Common myeloid progenitor, CD34-positive (primary cell): ENCODE measurements at regions not wholly inside any gene's neighbourhood (a gene's known extent, or its start where the extent isn't known, plus 50 kb on each side); places are given as distances from the start of the nearest gene placed in this dataset.
"Not testable (repeated sequence)": the region's sequence is repeated elsewhere in the genome, so short reads cannot be mapped to it uniquely, and the experiment has no call there.

ENCODE experiments used
- CTCF ChIA-PET: fragments of 350-600 bp; sonication (Branson Sonifier 250); formaldehyde crosslinking; loops from one replicate; lab custom pipeline; 2021; ENCODE audit warnings: antibody characterized with exemption; lab: Charles Lee
- POLR2A ChIA-PET: fragments of 350-600 bp; sonication (Branson Sonifier 250); formaldehyde crosslinking; loops from one replicate; lab custom pipeline; 2021; ENCODE audit warnings: antibody characterized with exemption; lab: Charles Lee
- DNase-seq, 3 donors: peaks; one replicate each; pipeline versions ENCODE4 v3.0.0 to v3.0.0-alpha.2; 2013
- H3K27ac ChIP-seq, 2 experiments: 1 replicate in 1 of 2; 2 replicates in 1 of 2; pipeline ENCODE4 v1.7.0; 2013; ENCODE audit warnings: inconsistent platforms in 2 of 2, low read length in 2 of 2, mild to moderate bottlenecking in 2 of 2, low read depth in 1 of 2, moderate library complexity in 1 of 2; ENCODE audit not compliant: severe bottlenecking in 2 of 2, insufficient read depth in 1 of 2, poor library complexity in 1 of 2
- H3K27me3 ChIP-seq, 5 experiments: replicated peaks in 2 of 5; 1 replicate in 3 of 5; 2 replicates in 2 of 5; pipeline versions ENCODE4 v1.6.1 to v1.7.0; 2013; ENCODE audit warnings: low read length in 4 of 5, mild to moderate bottlenecking in 2 of 5, moderate library complexity in 2 of 5, inconsistent platforms in 1 of 5; ENCODE audit not compliant: insufficient read depth in 5 of 5, control insufficient read depth in 4 of 5
- H3K36me3 ChIP-seq, 4 experiments: 1 replicate in 2 of 4; 2 replicates in 2 of 4; pipeline versions ENCODE4 v1.6.1 to v1.7.0; 2013; ENCODE audit warnings: low read length in 3 of 4, control low read depth in 1 of 4, mild to moderate bottlenecking in 1 of 4; ENCODE audit not compliant: control insufficient read depth in 4 of 4, insufficient read depth in 4 of 4
- H3K4me1 ChIP-seq, 4 experiments: 1 replicate in 3 of 4; 2 replicates in 1 of 4; pipeline versions ENCODE4 v1.6.1 to v1.7.1; 2013; ENCODE audit warnings: low read length in 3 of 4, mild to moderate bottlenecking in 3 of 4, control low read depth in 1 of 4, inconsistent platforms in 1 of 4, moderate library complexity in 1 of 4; ENCODE audit not compliant: control insufficient read depth in 4 of 4, insufficient read depth in 4 of 4; ENCODE audit errors: control extremely low read depth in 1 of 4
- H3K4me3 ChIP-seq, 7 experiments: 1 replicate in 4 of 7; 2 replicates in 3 of 7; pipeline versions ENCODE4 v1.5.1 to v1.7.0; 2013; ENCODE audit warnings: mild to moderate bottlenecking in 7 of 7, low read length in 6 of 7, moderate library complexity in 6 of 7, inconsistent platforms in 2 of 7, low read depth in 2 of 7, control low read depth in 1 of 7; ENCODE audit not compliant: insufficient read depth in 4 of 7, control insufficient read depth in 1 of 7; ENCODE audit errors: extremely low read depth in 1 of 7
- H3K9me3 ChIP-seq, 5 experiments: 1 replicate in 4 of 5; 2 replicates in 1 of 5; pipeline versions ENCODE4 v1.6.1 to v1.7.1; 2013; ENCODE audit warnings: low read length in 4 of 5, mild to moderate bottlenecking in 2 of 5, inconsistent platforms in 1 of 5, low read depth in 1 of 5, moderate library complexity in 1 of 5; ENCODE audit not compliant: control insufficient read depth in 4 of 5, insufficient read depth in 2 of 5; ENCODE audit errors: control extremely low read depth in 1 of 5
- WGBS: methylation state at CpG from one replicate; pipeline ENCODE4 v1.1.5; 2013; ENCODE audit not compliant: insufficient coverage; 5-methylcytosine and 5-hydroxymethylcytosine counted together

GRCh38 chr15:77861997-77862635, 215.4 kb downstream of the TBC1D2B start:
- H3K4me3 ChIP-seq, H3K4me1 ChIP-seq, DNase-seq, H3K27ac ChIP-seq, POLR2A ChIA-PET, H3K27me3 ChIP-seq, H3K36me3 ChIP-seq, H3K9me3 ChIP-seq, CTCF ChIA-PET: not testable (repeated sequence)
- 96% methylated on average over 7 of the region's 10 CpGs for WGBS

- ChIA-PET POLR2A (no interaction called here), CTCF (no interaction called here)
- H3K4me3 ChIP-seq: no peak overlapping the region
- H3K27me3 ChIP-seq: peaks cover 0 to 2% (median 0%) of the 10 kb centered on the region in 5 experiments
- no peak for DNase-seq
- H3K9me3 ChIP-seq: no peaks in the 10 kb centered on the region
- peaks cover 0 to 4% (median 2%) of the 10 kb centered on the region in 4 experiments for H3K4me1 ChIP-seq
- H3K36me3 ChIP-seq: no peaks in the 10 kb centered on the region
- H3K27ac ChIP-seq: no peak overlapping the region
- WGBS: 99% methylated on average over 9 of the region's 10 CpGs
Measured at GRCh38 chr15:77860071-77860691, 217.3 kb downstream of the TBC1D2B start.

GRCh38 chr15:77859491-77860060, 217.9 kb downstream of the TBC1D2B start:
- CTCF ChIA-PET: no interaction called here
- WGBS: 75% methylated on average over 2 of the region's 2 CpGs

GRCh38 chr15:77858792-77859490, 218.6 kb downstream of the TBC1D2B start:
- peaks cover 0 to 4% (median 2%) of the 10 kb centered on the region in 4 experiments for H3K4me1 ChIP-seq
- peaks cover 0 to 2% (median 0%) of the 10 kb centered on the region in 5 experiments for H3K27me3 ChIP-seq
- ChIA-PET CTCF (no interaction called here), POLR2A (no interaction called here)
- no peaks in the 10 kb centered on the region for H3K9me3 ChIP-seq
- 69% methylated on average over 8 of the region's 11 CpGs for WGBS
- DNase-seq: peak in 2 of 3 donors; percentile 38 to 39
- no peak overlapping the region for H3K4me3 ChIP-seq
- H3K27ac ChIP-seq: no peak overlapping the region
- no peaks in the 10 kb centered on the region for H3K36me3 ChIP-seq

More at GRCh38 chr15:77859491-77860060, 217.9 kb downstream of the TBC1D2B start:
- H3K36me3 ChIP-seq: no peaks in the 10 kb centered on the region
- no peak for DNase-seq
- H3K9me3 ChIP-seq: no peaks in the 10 kb centered on the region
- peaks cover 0 to 4% (median 2%) of the 10 kb centered on the region in 4 experiments for H3K4me1 ChIP-seq
- H3K27ac ChIP-seq: no peak overlapping the region
- POLR2A ChIA-PET: no interaction called here
- H3K4me3 ChIP-seq: no peak overlapping the region
- H3K27me3 ChIP-seq: peaks cover 0 to 2% (median 0%) of the 10 kb centered on the region in 5 experiments

GRCh38 chr15:77857419-77857818, 220.1 kb downstream of the TBC1D2B start:
- Histone ChIP-seq H3K9me3 (no peaks in the 10 kb centered on the region), H3K27ac (no peak overlapping the region), H3K36me3 (no peaks in the 10 kb centered on the region), H3K4me3 (no peak overlapping the region), H3K27me3 (peaks cover 0 to 7% (median 0%) of the 10 kb centered on the region in 5 experiments), H3K4me1 (peaks cover 0 to 4% (median 2%) of the 10 kb centered on the region in 4 experiments)
- ChIA-PET POLR2A (no interaction called here), CTCF (no interaction called here)
- DNase-seq: no peak
- 96% methylated on average over 6 of the region's 7 CpGs for WGBS

GRCh38 chr15:77856705-77857346, 220.7 kb downstream of the TBC1D2B start:
- H3K27me3 ChIP-seq: peaks cover 0 to 10% (median 0%) of the 10 kb centered on the region in 5 experiments
- no peak overlapping the region for H3K4me3 ChIP-seq
- H3K27ac ChIP-seq: no peak overlapping the region
- peaks cover 0 to 4% (median 2%) of the 10 kb centered on the region in 4 experiments for H3K4me1 ChIP-seq
- H3K36me3 ChIP-seq: no peaks in the 10 kb centered on the region
- ChIA-PET POLR2A (interaction anchor here (0.6 kb wide), 1 partner anchor 13 kb away, joined by 3 read pairs; no protein-coding TSS in a partner anchor), CTCF (interaction anchor here (2.4 kb wide), 1 partner anchor 18 kb away, joined by 6 read pairs; no protein-coding TSS in a partner anchor)
- DNase-seq: no peak
- no CpG with 5 or more reads among the region's 1 CpG for WGBS
- no peaks in the 10 kb centered on the region for H3K9me3 ChIP-seq
